ENCODE measurements at regions not wholly inside any gene's neighbourhood (a gene's known extent, or its start where the extent isn't known, plus 50 kb on each side); places are given as distances from the start of the nearest gene placed in this dataset.

DNA sequence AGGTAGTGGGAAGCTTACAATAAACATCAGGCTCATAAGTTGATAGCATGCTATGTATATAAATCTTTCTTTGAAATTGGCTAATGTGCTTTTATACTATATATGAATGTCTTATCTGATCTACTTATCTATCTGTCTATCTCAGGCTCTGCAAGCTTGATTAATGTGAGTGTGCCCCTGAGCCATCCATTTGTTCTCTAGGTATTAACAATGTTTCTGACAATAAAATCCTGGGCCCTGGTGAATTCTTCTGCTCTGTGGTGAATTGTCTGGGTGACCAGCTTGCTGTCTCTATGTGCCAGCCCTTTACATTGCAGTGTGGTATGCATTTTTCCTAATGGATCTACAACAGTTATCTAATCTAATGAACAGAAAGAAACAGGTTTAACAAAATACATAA, 295.9 kb downstream of the HRH4 start:
- DNase-seq (ENCODE audit: low read depth in 2 of 2) = no peak
- TF ChIP-seq, protein P1, sequence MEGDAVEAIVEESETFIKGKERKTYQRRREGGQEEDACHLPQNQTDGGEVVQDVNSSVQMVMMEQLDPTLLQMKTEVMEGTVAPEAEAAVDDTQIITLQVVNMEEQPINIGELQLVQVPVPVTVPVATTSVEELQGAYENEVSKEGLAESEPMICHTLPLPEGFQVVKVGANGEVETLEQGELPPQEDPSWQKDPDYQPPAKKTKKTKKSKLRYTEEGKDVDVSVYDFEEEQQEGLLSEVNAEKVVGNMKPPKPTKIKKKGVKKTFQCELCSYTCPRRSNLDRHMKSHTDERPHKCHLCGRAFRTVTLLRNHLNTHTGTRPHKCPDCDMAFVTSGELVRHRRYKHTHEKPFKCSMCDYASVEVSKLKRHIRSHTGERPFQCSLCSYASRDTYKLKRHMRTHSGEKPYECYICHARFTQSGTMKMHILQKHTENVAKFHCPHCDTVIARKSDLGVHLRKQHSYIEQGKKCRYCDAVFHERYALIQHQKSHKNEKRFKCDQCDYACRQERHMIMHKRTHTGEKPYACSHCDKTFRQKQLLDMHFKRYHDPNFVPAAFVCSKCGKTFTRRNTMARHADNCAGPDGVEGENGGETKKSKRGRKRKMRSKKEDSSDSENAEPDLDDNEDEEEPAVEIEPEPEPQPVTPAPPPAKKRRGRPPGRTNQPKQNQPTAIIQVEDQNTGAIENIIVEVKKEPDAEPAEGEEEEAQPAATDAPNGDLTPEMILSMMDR (IDR thresholded peaks at IDR 0.05; ENCODE audit: low read depth, low read length) = no peak
- H3K4me3 ChIP-seq (replicated peaks in 1 of 2; ENCODE audit: low read depth in 2 of 2, low read length in 2 of 2) = no peak overlapping the region

DNA sequence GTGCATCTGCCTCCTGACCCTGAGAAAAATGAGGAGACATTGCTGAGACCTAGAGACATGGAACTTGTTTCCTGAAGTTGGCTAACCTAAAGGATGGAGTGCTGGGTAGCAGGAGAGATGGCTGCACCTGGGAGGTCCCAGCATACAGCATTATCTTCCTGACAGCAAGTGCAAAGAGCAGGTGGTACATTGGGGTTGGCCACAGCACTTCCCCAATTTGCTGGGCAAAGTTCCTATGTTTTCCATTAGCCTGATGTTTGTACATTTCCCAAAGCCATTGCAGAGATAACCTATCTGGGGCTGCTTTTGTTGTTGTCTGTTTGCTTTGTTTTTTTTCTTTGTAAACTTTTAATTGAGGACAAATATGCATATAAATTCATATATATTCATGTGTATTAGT, 296.7 kb downstream of the HRH4 start:
- H3K4me3 ChIP-seq (replicated peaks in 1 of 2; ENCODE audit: low read depth in 2 of 2, low read length in 2 of 2) = no peak overlapping the region
- no peak for DNase-seq (ENCODE audit: low read depth in 2 of 2)
- TF ChIP-seq, protein P1 (IDR thresholded peaks at IDR 0.05; ENCODE audit: low read depth, low read length) = no peak

- TF ChIP-seq, protein P1 (IDR thresholded peaks at IDR 0.05; ENCODE audit: low read depth, low read length) = no peak
- no peak for DNase-seq (ENCODE audit: low read depth in 2 of 2)
- H3K4me3 ChIP-seq (replicated peaks in 1 of 2; ENCODE audit: low read depth in 2 of 2, low read length in 2 of 2) = no peak overlapping the region
Measured at GRCh38 chr18:24761765-24762164, 301.3 kb downstream of the HRH4 start.

DNA sequence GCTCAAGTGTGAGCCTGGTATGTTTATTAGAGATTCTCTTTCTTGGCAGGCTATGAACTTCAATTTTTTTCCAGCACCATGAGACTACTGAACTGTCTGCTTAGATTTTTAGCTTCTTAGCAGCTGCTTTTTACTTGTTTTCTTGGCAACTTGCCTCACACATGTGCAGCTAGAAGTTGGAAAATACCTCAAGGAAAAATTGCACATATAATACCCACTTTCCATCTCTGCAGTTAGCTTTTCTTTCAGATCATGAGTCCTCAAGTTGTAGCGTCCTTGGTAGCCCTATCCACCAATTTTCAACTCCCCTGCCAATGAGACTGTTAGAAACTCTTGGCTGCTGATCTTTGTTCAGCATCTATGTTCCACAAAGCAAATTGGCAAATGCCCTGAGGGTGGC, 302.1 kb downstream of the HRH4 start:
- TF ChIP-seq, protein P1 (IDR thresholded peaks at IDR 0.05; ENCODE audit: low read depth, low read length) = no peak
- DNase-seq (ENCODE audit: low read depth in 2 of 2) = peak in 1 of 2 donors; percentile 34
- no peak overlapping the region for H3K4me3 ChIP-seq (replicated peaks in 1 of 2; ENCODE audit: low read depth in 2 of 2, low read length in 2 of 2)

DNA sequence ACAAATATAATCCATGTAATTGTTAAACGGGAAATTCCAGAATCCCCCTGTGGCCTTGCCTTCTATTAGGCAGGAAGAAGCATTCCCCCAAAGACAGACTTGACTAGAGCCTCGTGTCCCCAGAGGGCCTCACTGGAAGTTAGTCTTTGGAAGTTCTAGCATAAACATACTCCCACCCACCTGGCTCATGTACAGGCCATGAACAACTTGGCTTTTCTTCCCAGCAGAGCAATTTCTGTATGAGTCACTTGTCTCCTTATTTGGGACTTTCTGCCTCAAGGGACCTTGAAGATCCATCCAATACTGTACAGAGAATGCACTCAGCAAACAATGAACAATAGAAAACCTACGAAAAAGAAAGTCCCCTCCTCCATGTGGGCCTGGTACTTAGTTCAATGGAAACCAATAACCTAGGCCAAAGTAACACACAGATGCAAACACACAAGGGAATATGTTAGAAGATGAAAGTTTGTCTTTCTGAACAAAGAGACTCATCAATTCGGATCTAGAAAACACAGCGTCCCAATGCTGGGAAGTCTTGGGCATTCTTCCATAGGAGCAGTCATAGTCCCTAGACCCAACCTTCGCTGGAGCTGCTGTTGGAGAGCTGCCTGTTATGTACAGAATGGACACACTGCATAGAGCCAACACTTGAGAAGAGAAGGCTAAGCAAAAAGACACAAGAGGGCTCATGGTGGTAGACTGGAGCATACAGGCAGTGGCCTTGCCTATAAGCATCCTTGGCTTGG, 303.5 kb downstream of the HRH4 start:
- TF ChIP-seq, protein P1 (IDR thresholded peaks at IDR 0.05; ENCODE audit: low read depth, low read length) = no peak
- peak; percentile 74 for DNase-seq (ENCODE audit: low read depth in 2 of 2)

GRCh38 chr18:24764766-24765165, 304.3 kb downstream of the HRH4 start:
- DNase-seq (ENCODE audit: low read depth in 2 of 2) = no peak
- TF ChIP-seq, protein P1 (IDR thresholded peaks at IDR 0.05; ENCODE audit: low read depth, low read length) = no peak
- H3K4me3 ChIP-seq (replicated peaks in 1 of 2; ENCODE audit: low read depth in 2 of 2, low read length in 2 of 2) = no peak overlapping the region

More for the DNA sequence above, 303.5 kb downstream of the HRH4 start:
- H3K4me3 ChIP-seq (replicated peaks in 1 of 2; ENCODE audit: low read depth in 2 of 2, low read length in 2 of 2) = no peak overlapping the region

- no peak overlapping the region for H3K4me3 ChIP-seq (replicated peaks in 1 of 2; ENCODE audit: low read depth in 2 of 2, low read length in 2 of 2)
- TF ChIP-seq, protein P1 (IDR thresholded peaks at IDR 0.05; ENCODE audit: low read depth, low read length) = no peak
- DNase-seq (ENCODE audit: low read depth in 2 of 2) = peak; percentile 11 to 17
Measured at GRCh38 chr18:24766376-24766775, 305.9 kb downstream of the HRH4 start.

Data from cardiac fibroblast (primary cell).